HG03457 (cell line): ENCODE measurements at regions not wholly inside any gene's neighbourhood (a gene's known extent, or its start where the extent isn't known, plus 50 kb on each side); places are given as distances from the start of the nearest gene placed in this dataset.
"Not testable (repeated sequence)": the region's sequence is repeated elsewhere in the genome, so short reads cannot be mapped to it uniquely, and the experiment has no call there.

Experiments
- ATAC-seq: cut with Tn5 transposase; IDR thresholded peaks from one replicate; pipeline ENCODE4 v1.9.1; 2021; ENCODE audit warnings: moderate number of reproducible peaks; ENCODE audit not compliant: unreplicated experiment

- ATAC-seq, result not testable (repeated sequence)
Measured at GRCh38 chr17:27090450-27091042, 203.4 kb upstream of the WSB1 start.

GRCh38 chr17:27091043-27091497 lies 202.8 kb upstream of the WSB1 start:
- ATAC-seq, result no peak

DNA sequence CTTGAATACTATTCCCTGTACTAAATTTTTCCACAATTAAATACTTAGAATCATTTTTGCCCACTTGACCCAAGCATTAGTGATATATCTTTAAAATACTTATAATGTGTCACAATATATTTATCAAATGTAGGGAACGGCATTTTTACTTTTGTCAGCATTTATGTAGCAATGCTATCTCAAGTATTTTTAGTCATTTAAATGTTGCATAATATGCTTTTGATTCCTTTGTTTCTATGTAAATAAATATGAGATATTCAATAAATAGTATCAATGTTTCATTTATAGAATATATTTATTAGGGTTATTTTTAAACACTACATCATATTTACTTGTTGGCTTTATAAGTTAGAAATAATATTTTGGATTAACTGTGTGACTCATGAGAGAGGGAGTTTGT lies 199.7 kb upstream of the WSB1 start:
- not testable (repeated sequence) for ATAC-seq

- not testable (repeated sequence) for ATAC-seq
Measured at GRCh38 chr17:27095821-27096220, 198.1 kb upstream of the WSB1 start.

DNA sequence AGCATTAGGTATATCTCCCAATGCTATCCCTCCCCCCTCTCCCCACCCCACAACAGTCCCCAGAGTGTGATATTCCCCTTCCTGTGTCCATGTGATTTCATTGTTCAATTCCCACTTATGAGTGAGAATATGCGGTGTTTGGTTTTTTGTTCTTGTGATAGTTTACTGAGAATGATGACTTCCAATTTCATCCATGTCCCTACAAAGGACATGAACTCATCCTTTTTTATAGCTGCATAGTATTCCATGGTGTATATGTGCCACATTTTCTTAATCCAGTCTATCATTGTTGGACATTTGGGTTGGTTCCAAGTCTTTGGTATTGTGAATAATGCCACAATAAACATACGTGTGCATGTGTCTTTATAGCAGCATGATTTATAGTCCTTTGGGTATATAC lies 194.6 kb upstream of the WSB1 start:
- ATAC-seq, result not testable (repeated sequence)

- ATAC-seq, result not testable (repeated sequence)
Measured at GRCh38 chr17:27104605-27105221, 189.2 kb upstream of the WSB1 start.

DNA sequence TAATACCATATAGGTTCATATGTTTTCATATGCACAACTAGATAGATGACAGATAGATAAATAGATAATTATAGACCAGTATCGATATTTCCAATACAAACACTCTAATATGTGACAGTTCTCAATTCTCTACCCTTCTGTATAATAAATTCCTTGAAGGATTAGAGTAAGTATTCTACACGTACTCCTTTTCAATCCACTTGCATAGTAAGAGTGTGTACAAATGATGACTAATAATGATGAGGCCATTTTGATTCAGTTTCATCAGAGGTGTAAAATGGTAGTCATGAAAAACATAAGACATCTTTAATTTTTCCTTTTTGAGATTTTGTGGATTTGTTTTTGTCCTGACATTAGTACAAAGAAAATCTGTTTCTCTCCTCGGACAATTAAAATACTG lies 188.3 kb upstream of the WSB1 start:
- no peak for ATAC-seq

GRCh38 chr17:27106347-27106981 lies 187.4 kb upstream of the WSB1 start:
- no peak for ATAC-seq

GRCh38 chr17:27106982-27107360 lies 186.9 kb upstream of the WSB1 start:
- ATAC-seq, result no peak

GRCh38 chr17:27107386-27108328 lies 186.3 kb upstream of the WSB1 start:
- ATAC-seq, result not testable (repeated sequence)

GRCh38 chr17:27109346-27109745 lies 184.6 kb upstream of the WSB1 start:
- no peak for ATAC-seq

- no peak for ATAC-seq
Measured at GRCh38 chr17:27153005-27153404, 140.9 kb upstream of the WSB1 start.

DNA sequence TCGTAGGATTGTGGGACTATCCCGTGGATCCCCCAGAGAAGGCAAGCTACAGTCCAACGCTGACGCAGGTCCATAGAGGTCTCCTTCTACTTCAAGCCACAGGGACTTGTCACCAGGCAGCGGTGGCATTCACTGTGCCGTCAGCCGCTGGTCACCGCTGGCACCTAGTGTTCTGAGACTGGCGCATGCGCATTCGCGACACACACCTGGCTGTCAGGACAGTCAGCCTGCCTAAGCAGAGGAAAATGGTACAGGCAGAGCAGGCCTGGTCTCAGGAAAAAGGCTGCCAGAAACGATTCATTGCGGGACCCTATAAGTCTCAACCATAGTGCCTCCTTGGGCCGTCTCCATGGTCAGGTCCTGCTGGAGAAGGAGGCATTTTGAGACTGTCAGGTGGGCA lies 138.0 kb upstream of the WSB1 start:
- ATAC-seq, result no peak

DNA sequence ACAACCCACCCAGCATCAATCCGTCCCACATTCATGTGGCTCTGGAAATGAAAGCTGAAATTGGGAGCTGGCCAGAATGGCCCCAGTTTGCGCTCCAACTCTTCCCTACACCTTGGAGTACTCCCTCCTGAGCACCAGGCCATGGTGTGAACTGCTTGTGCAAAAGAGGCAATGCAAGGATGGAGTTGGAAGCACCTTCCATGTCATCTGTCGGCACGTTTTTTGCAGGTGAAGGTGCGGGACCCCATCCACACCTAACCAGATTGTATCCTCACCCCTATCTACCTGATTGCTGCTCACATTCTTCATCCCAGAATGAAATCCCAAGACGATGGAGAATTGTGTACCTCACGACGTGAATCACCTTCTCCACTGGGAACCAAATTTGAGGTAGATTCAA lies 136.6 kb upstream of the WSB1 start:
- no peak for ATAC-seq

DNA sequence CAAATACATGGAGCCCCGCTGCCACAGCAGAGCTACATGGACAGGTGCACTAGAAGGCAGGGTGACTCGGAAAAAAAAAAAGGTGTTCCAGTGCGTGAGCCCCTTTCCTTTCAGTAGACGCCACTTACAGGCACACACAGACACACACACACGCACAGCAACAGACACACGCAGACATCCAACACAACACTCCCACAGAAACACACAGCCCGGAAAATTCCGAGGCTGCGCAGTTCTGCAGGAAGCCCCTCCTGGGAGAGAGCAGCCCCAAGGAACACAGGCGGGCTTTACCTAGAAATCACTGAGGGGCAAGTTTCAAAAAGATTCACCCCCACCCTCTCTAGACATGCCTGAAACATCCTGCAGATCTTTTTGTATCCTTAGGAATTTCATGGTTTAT lies 136.0 kb upstream of the WSB1 start:
- no peak for ATAC-seq

DNA sequence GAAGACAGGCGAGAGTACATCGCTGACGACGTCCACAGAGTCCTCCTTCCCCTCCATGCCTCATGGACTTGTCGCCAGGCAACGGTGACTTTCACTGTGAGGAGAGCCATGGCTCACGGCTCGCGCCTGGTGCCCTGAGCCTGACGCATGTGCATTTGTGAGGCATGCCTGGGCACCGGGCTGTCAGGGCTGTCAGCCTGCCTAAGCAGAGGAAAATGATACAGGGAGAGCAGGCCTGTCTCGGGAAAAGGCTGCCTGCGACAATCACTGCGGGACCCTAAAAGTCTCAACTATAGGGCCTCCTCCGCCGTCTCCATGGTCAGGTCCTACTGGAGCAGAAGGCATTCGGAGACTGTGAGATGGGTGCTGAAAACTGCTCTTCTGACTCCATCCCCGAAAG lies 135.5 kb upstream of the WSB1 start:
- no peak for ATAC-seq

GRCh38 chr17:27180322-27180721 lies 113.6 kb upstream of the WSB1 start:
- ATAC-seq, result no peak

DNA sequence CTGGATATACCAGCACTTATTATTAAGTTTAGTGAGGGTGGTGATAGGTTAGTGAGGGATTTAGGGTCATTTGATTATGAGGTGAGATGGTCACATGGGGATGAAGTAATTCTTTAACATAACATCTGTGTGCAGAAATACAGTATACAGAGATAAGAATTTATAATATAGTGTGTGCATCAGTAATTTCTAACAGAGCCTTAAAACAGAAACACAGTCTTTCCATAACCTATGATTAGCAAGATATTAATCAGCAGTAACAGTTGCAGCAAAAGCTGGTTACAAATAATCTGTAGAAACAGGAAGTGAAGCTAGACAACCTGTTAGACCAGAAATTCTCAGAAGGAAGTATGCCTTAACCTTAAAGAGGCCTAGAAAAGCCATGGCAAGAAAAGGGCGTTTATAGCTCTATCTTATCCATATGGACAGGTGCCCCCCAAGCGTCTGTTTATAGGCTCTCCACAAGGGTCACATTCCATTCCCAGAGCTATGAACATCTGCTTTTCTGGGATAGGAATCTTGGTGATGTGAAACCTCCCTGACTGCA lies 112.5 kb upstream of the WSB1 start:
- ATAC-seq, result not testable (repeated sequence)

DNA sequence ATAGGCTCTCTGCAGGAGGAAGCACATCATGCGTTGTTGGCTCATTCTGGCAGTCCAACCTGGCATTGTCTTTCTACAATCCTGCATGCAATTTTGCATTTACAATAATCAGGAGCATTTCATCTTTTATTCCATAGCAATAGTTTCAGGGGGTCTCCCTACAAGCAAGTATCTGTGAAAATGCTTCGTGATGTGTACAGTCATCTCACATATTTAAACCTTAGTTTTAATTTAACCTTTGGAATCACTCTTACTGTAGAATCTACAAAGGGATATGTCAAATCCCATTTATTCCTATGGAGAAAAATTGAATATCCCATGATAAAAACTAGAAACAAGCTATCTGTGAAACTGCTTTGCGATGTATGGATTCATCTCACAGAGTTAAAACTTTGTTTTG lies 112.0 kb upstream of the WSB1 start:
- no peak for ATAC-seq

DNA sequence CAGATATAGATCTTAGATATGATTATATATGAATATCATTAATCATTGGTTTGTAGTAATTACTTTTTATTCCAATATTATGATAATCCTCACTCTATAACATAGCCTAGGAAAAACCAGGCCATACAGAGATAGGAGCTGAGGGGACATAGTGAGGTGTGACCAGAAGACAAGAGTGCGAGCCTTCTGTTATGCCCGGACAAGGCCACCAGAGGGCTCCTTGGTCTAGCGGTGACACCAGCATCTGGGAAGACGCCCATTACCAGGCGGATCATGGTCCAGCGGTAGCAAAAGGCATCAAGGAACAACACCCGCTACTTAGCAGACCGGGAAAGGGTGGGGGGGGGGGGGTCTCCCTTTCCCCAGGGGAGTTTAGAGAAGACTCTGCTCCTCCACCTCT lies 96.4 kb upstream of the WSB1 start:
- ATAC-seq, result not testable (repeated sequence)

DNA sequence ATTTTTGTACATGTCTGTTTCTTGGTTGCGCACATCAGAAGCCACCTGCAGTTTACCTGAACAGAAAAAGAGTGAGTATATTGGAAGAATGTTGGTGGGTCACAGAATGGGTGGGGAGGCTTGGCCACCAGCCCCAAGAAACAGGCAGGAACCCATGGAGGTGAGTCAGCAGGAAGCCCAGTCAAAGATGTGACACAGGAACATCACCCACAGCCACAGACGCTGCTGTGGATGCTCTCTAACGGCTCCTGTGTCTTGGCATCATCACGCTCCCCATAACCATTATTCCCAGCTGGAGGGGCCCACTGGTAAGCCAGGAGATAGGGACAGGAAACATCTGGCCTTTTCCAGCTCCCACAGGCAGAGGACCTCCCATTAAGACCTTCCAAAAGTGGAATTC lies 94.0 kb upstream of the WSB1 start:
- no peak for ATAC-seq
